ENCODE measurements at regions not wholly inside any gene's neighbourhood (a gene's known extent, or its start where the extent isn't known, plus 50 kb on each side); places are given as distances from the start of the nearest gene placed in this dataset.

DNA sequence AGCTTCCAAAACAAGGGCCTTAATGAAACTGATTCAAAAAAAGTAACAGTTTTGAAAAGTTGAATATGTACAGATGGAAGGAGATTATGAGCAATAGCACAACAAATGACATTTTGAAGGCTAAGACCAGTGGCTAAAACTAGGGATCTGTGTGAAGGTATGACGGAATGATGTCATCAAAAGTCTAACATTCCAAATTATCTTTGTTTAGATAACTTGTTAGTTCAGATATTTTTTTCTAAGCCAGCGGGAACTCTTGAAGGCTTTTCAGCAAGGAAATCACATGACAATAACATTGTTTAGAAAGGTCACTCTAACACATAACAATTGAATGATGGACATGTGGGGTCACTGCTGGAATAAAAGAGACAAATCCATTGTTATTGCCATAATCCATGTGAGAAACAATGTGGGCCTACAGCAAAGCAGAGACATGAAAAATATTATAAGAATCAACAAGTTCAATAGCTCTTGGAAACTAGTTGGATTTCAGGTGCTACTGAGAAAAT lies 260.5 kb downstream of the CASP12 start:
- ATAC-seq = no peak
- TF ChIP-seq POLR2A (IDR thresholded peaks at IDR 0.05) = no peak
- TF ChIP-seq, protein P1, sequence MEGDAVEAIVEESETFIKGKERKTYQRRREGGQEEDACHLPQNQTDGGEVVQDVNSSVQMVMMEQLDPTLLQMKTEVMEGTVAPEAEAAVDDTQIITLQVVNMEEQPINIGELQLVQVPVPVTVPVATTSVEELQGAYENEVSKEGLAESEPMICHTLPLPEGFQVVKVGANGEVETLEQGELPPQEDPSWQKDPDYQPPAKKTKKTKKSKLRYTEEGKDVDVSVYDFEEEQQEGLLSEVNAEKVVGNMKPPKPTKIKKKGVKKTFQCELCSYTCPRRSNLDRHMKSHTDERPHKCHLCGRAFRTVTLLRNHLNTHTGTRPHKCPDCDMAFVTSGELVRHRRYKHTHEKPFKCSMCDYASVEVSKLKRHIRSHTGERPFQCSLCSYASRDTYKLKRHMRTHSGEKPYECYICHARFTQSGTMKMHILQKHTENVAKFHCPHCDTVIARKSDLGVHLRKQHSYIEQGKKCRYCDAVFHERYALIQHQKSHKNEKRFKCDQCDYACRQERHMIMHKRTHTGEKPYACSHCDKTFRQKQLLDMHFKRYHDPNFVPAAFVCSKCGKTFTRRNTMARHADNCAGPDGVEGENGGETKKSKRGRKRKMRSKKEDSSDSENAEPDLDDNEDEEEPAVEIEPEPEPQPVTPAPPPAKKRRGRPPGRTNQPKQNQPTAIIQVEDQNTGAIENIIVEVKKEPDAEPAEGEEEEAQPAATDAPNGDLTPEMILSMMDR (IDR thresholded peaks at IDR 0.05 in 4 of 5, conservative IDR thresholded peaks at IDR 0.05 in 1 of 5) = no peak
- in situ Hi-C loops (cut with MboI; ENCODE audit: low sequenced_read_pairs in 4 of 4) = no loop called here
- H3K4me3 ChIP-seq = no peak overlapping the region
- no peak overlapping the region for H3K27ac ChIP-seq
- intact Hi-C loops (cut with DNase I; ENCODE audit: low total_unique reads) = no loop called here
- H3K27me3 ChIP-seq = no peaks in the 10 kb centered on the region
- no peaks in the 10 kb centered on the region for H3K36me3 ChIP-seq
- no peaks in the 10 kb centered on the region for H3K4me1 ChIP-seq
- DNase-seq = no peak
- H3K9me3 ChIP-seq = no peaks in the 10 kb centered on the region

DNA sequence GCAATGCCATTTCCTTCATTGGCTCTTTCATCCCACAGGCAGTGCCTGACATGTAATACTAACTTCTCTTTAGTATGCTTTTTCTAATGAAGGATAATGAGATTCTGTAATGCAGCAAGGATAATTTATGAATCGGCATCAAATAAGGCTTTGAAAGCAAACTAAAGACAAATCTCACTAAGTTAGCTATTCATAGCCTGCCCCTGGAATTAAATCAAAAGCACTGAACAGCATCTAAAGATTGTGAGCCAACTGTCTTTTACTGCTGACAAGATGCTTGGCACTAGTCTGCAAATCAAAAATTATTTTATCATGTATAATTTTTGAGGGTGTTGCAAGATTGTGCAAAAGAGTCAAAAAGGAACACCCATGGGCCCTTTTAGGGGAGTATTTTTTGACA lies 265.0 kb downstream of the CASP12 start:
- no peaks in the 10 kb centered on the region for H3K9me3 ChIP-seq
- in situ Hi-C loops (cut with MboI; ENCODE audit: low sequenced_read_pairs in 4 of 4) = no loop called here

DNA sequence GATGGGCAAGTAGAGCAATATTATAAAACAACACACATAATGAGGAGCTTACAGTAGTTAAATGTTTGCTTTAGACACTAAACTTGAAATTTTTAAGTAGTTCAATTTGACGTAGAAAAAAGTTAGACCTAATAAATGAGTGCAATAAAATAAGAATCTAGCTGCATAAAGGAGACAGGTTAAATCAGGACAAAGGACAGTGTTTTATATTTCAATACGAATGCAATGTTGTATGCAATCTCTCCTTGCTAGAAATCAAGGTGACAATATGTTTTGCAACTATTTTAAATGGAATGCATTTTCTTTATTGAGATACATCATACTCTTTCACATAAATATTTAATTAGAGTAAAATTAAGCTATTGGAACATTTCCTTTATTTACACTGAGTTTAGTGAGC lies 267.9 kb downstream of the CASP12 start:
- Histone ChIP-seq H3K36me3 (no peaks in the 10 kb centered on the region), H3K27ac (no peak overlapping the region), H3K4me3 (no peak overlapping the region), H3K9me3 (no peaks in the 10 kb centered on the region), H3K27me3 (no peaks in the 10 kb centered on the region), H3K4me1 (no peaks in the 10 kb centered on the region)
- DNase-seq (no peak), ATAC-seq (no peak)
- in situ Hi-C loops (cut with MboI; ENCODE audit: low sequenced_read_pairs in 4 of 4) (no loop called here), intact Hi-C loops (cut with DNase I; ENCODE audit: low total_unique reads) (no loop called here)
- TF ChIP-seq, protein P1 (IDR thresholded peaks at IDR 0.05 in 4 of 5, conservative IDR thresholded peaks at IDR 0.05 in 1 of 5) = no peak
- TF ChIP-seq POLR2A (IDR thresholded peaks at IDR 0.05) = no peak

More for the DNA sequence above, 265.0 kb downstream of the CASP12 start:
- no peak overlapping the region for H3K4me3 ChIP-seq
- no peaks in the 10 kb centered on the region for H3K27me3 ChIP-seq
- intact Hi-C loops (cut with DNase I; ENCODE audit: low total_unique reads) = no loop called here
- DNase-seq (no peak), ATAC-seq (no peak)
- TF ChIP-seq, protein P1 (IDR thresholded peaks at IDR 0.05 in 4 of 5, conservative IDR thresholded peaks at IDR 0.05 in 1 of 5) = no peak
- no peak for TF ChIP-seq POLR2A (IDR thresholded peaks at IDR 0.05)
- no peaks in the 10 kb centered on the region for H3K4me1 ChIP-seq
- no peak overlapping the region for H3K27ac ChIP-seq
- H3K36me3 ChIP-seq = no peaks in the 10 kb centered on the region

DNA sequence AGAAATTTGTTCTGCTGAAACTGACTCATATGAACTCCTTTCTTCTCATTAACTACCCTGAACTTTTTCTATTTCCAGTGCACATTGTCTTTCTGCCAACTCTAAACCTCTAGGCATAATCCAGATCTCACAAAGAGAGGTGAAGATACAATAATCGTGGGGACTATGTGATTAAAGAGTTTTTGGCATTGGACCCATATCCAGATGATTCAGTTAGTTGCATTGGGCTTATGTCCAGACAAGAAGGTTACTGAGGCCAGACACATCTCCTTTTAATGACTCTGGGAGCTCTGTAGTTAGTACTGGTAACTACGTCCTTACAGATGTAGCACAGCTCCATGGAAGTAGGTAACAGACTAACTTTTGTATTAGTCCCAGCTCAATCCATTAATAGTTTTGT lies 273.0 kb downstream of the CASP12 start:
- Histone ChIP-seq H3K36me3 (no peaks in the 10 kb centered on the region), H3K4me1 (no peaks in the 10 kb centered on the region), H3K4me3 (no peak overlapping the region), H3K27me3 (no peaks in the 10 kb centered on the region), H3K9me3 (no peaks in the 10 kb centered on the region), H3K27ac (no peak overlapping the region)
- in situ Hi-C loops (cut with MboI; ENCODE audit: low sequenced_read_pairs in 4 of 4) = no loop called here
- intact Hi-C loops (cut with DNase I; ENCODE audit: low total_unique reads) = no loop called here
- DNase-seq = no peak
- TF ChIP-seq POLR2A (IDR thresholded peaks at IDR 0.05) = no peak
- TF ChIP-seq, protein P1 (IDR thresholded peaks at IDR 0.05 in 4 of 5, conservative IDR thresholded peaks at IDR 0.05 in 1 of 5) = no peak
- no peak for ATAC-seq

DNA sequence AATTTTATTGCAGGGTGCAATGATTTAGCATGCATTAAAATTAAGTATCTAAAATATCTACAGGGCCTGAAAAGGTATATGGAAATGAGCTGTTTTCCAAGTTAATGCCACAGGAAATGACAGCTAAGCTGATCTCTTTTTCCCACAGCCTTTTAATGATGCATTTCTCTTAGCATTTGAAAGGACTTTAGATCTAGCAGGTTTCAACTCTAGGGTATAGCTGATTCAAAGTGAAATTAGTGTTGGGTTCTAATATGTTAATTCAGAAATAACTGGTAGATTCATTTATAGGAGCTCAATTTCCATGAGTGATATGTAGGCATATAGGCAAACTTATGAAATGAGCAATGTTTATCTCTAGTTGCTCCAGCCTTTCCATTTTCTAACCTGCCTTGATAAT lies 274.2 kb downstream of the CASP12 start:
- H3K27me3 ChIP-seq = no peaks in the 10 kb centered on the region

More for the DNA sequence above, 274.2 kb downstream of the CASP12 start:
- no peaks in the 10 kb centered on the region for H3K9me3 ChIP-seq
- intact Hi-C loops (cut with DNase I; ENCODE audit: low total_unique reads) (no loop called here), in situ Hi-C loops (cut with MboI; ENCODE audit: low sequenced_read_pairs in 4 of 4) (no loop called here)
- H3K36me3 ChIP-seq = no peaks in the 10 kb centered on the region
- no peak for ATAC-seq
- DNase-seq = no peak
- TF ChIP-seq, protein P1 (IDR thresholded peaks at IDR 0.05 in 4 of 5, conservative IDR thresholded peaks at IDR 0.05 in 1 of 5) = no peak
- no peak for TF ChIP-seq POLR2A (IDR thresholded peaks at IDR 0.05)
- no peak overlapping the region for H3K4me3 ChIP-seq
- no peaks in the 10 kb centered on the region for H3K4me1 ChIP-seq
- no peak overlapping the region for H3K27ac ChIP-seq
